MM.1S (cell line): ENCODE measurements at regions not wholly inside any gene's neighbourhood (a gene's known extent, or its start where the extent isn't known, plus 50 kb on each side); places are given as distances from the start of the nearest gene placed in this dataset.

Experiments used
- DNase-seq: peaks from one replicate; pipeline ENCODE4 v3.0.0-alpha.2; 2015
- H2AFZ ChIP-seq: fragments of 300-600 bp; sonication (generic); 2 replicates; pipeline ENCODE4 v1.6.0; 2016; ENCODE audit warnings: antibody characterized with exemption, low read length
- H3F3A ChIP-seq: fragments of 300-600 bp; sonication (generic); 2 replicates; pipeline ENCODE4 v1.6.1; 2016; ENCODE audit warnings: mild to moderate bottlenecking, antibody characterized with exemption, low read length, moderate library complexity, mixed read lengths; ENCODE audit not compliant: insufficient read depth
- H3K27ac ChIP-seq: fragments of 300-600 bp; sonication (generic); 2 replicates; pipeline ENCODE4 v1.5.1; 2016; ENCODE audit warnings: mild to moderate bottlenecking, low read length
- H3K27me3 ChIP-seq: fragments of 300-600 bp; sonication (generic); replicated peaks from 2 replicates; pipeline ENCODE4 v1.6.0; 2016; ENCODE audit warnings: low read length; ENCODE audit not compliant: insufficient read depth
- H3K36me3 ChIP-seq: fragments of 300-600 bp; sonication (generic); replicated peaks from 2 replicates; pipeline ENCODE4 v1.6.1; 2016; ENCODE audit warnings: mild to moderate bottlenecking, low read length, mixed read lengths; ENCODE audit not compliant: insufficient read depth
- H3K4me1 ChIP-seq: fragments of 300-600 bp; sonication (generic); 2 replicates; pipeline ENCODE4 v1.6.1; 2016; ENCODE audit warnings: low read length, mixed read lengths
- H3K4me2 ChIP-seq: fragments of 300-600 bp; sonication (generic); 2 replicates; pipeline ENCODE4 v1.6.0; 2016; ENCODE audit warnings: low read depth, low read length
- H3K4me3 ChIP-seq: fragments of 300-600 bp; sonication (generic); 2 replicates; pipeline ENCODE4 v1.5.1; 2016; ENCODE audit warnings: low read length, mixed read lengths
- H3K79me2 ChIP-seq: fragments of 300-600 bp; sonication (generic); 2 replicates; pipeline ENCODE4 v1.6.1; 2016; ENCODE audit warnings: mixed run types, low read length, mixed read lengths
- H3K9ac ChIP-seq: fragments of 300-600 bp; sonication (generic); 2 replicates; pipeline ENCODE4 v1.6.1; 2016; ENCODE audit warnings: low read length, mixed read lengths
- H3K9me2 ChIP-seq: fragments of 300-600 bp; sonication (generic); replicated peaks from 2 replicates; pipeline ENCODE4 v1.6.1; 2016; ENCODE audit warnings: mild to moderate bottlenecking, low read length, mixed read lengths; ENCODE audit not compliant: insufficient read depth
- H3K9me3 ChIP-seq: fragments of 300-600 bp; sonication (generic); replicated peaks from 2 replicates; pipeline ENCODE4 v1.6.1; 2016; ENCODE audit warnings: mild to moderate bottlenecking, low read length, mixed read lengths; ENCODE audit not compliant: insufficient read depth
- H4K20me1 ChIP-seq: fragments of 300-600 bp; sonication (generic); 2 replicates; pipeline ENCODE4 v1.6.1; 2016; ENCODE audit warnings: mild to moderate bottlenecking, low read length, moderate library complexity, mixed read lengths; ENCODE audit not compliant: insufficient read depth
- CTCF ChIP-seq: fragments of 300-600 bp; sonication (generic); IDR thresholded peaks from 2 replicates; pipeline ENCODE4 v1.5.1; 2016; ENCODE audit warnings: antibody characterized with exemption, low read length, mixed read lengths
- EZH2 ChIP-seq: fragments of 300-600 bp; sonication (generic); optimal IDR thresholded peaks from 2 replicates; pipeline ENCODE3; 2017; ENCODE audit warnings: low read depth, mild to moderate bottlenecking, antibody characterized with exemption, low read length, mixed read lengths
- EZH2phosphoT487 ChIP-seq: fragments of 300-600 bp; sonication (generic); IDR thresholded peaks from 2 replicates; pipeline ENCODE4 v1.6.1; 2018; ENCODE audit warnings: antibody characterized with exemption, low read length

- Histone ChIP-seq H2AFZ (no peak overlapping the region), H3K4me2 (peak overlapping the region; percentile 92), H3F3A (peaks cover 55% of the 10 kb centered on the region), H3K9me3 (no peaks in the 10 kb centered on the region), H3K79me2 (peaks cover 90% of the 10 kb centered on the region), H3K9me2 (no peaks in the 10 kb centered on the region), H3K4me3 (peak overlapping the region; percentile 41; the same call in 1 of the 2 replicates), H3K9ac (peak overlapping the region; percentile 65), H3K27ac (peak overlapping the region; percentile 99), H3K27me3 (no peaks in the 10 kb centered on the region), H4K20me1 (no peaks in the 10 kb centered on the region), H3K4me1 (peaks cover 82% of the 10 kb centered on the region), H3K36me3 (no peaks in the 10 kb centered on the region)
- TF ChIP-seq EZH2 (no peak), CTCF (peak; percentile 26), EZH2phosphoT487 (no peak)
- peak; percentile 97 for DNase-seq
These were observed 72.7 kb upstream of the MGAT5 start for GRCh38 chr2:134181219-134181618.

- Histone ChIP-seq H3K9me2 (no peaks in the 10 kb centered on the region), H2AFZ (no peak overlapping the region), H4K20me1 (no peaks in the 10 kb centered on the region), H3K4me1 (peaks cover 75% of the 10 kb centered on the region), H3K9me3 (no peaks in the 10 kb centered on the region), H3K4me2 (peak overlapping the region; percentile 87), H3K27me3 (no peaks in the 10 kb centered on the region), H3K4me3 (peak overlapping the region; percentile 22), H3F3A (peaks cover 44% of the 10 kb centered on the region), H3K9ac (peak overlapping the region; percentile 67), H3K27ac (peak overlapping the region; percentile 99), H3K79me2 (peaks cover 90% of the 10 kb centered on the region), H3K36me3 (0 out of 2 replicates have a peak, but pooled peaks cover 4% of the 10 kb centered on the region)
- TF ChIP-seq EZH2phosphoT487 (no peak), EZH2 (no peak), CTCF (no peak)
- DNase-seq = peak; percentile 85
These were observed 70.2 kb upstream of the MGAT5 start for GRCh38 chr2:134183679-134184078.

GRCh38 chr2:134185639-134186038 lies 68.2 kb upstream of the MGAT5 start:
- peaks cover 90% of the 10 kb centered on the region for H3K79me2 ChIP-seq
- TF ChIP-seq CTCF (no peak), EZH2 (no peak), EZH2phosphoT487 (no peak)

More at GRCh38 chr2:134185639-134186038, 68.2 kb upstream of the MGAT5 start:
- H3K9me2 ChIP-seq = no peaks in the 10 kb centered on the region
- H3K27me3 ChIP-seq = no peaks in the 10 kb centered on the region
- no peak overlapping the region for H3K27ac ChIP-seq
- DNase-seq = no peak
- no peak overlapping the region for H3K4me3 ChIP-seq
- no peaks in the 10 kb centered on the region for H4K20me1 ChIP-seq
- H3K4me1 ChIP-seq = peaks cover 73% of the 10 kb centered on the region
- H3K9ac ChIP-seq = no peak overlapping the region
- H3K4me2 ChIP-seq = no peak overlapping the region
- peaks cover 41% of the 10 kb centered on the region for H3F3A ChIP-seq
- H2AFZ ChIP-seq = no peak overlapping the region
- H3K9me3 ChIP-seq = no peaks in the 10 kb centered on the region
- 0 out of 2 replicates have a peak, but pooled peaks cover 4% of the 10 kb centered on the region for H3K36me3 ChIP-seq
